Choroid plexus epithelial cell (primary cell): ENCODE measurements at regions not wholly inside any gene's neighbourhood (a gene's known extent, or its start where the extent isn't known, plus 50 kb on each side); places are given as distances from the start of the nearest gene placed in this dataset.
"Not testable (repeated sequence)": the region's sequence is repeated elsewhere in the genome, so short reads cannot be mapped to it uniquely, and the experiment has no call there.

Source experiments
- DNase-seq: peaks from one replicate; pipeline ENCODE4 v3.0.0-alpha.2; 2010; ENCODE audit warnings: low read depth
- H3K4me3 ChIP-seq: 2 replicates; pipeline ENCODE4 v1.5.1; 2011; ENCODE audit warnings: low read depth, mild to moderate bottlenecking, control low read depth, low read length, moderate library complexity
- CTCF ChIP-seq: conservative IDR thresholded peaks from 2 replicates; pipeline ENCODE4 v1.5.1; 2011; ENCODE audit warnings: low read depth, mild to moderate bottlenecking, control low read depth, inconsistent platforms, low read length, moderate library complexity

DNA sequence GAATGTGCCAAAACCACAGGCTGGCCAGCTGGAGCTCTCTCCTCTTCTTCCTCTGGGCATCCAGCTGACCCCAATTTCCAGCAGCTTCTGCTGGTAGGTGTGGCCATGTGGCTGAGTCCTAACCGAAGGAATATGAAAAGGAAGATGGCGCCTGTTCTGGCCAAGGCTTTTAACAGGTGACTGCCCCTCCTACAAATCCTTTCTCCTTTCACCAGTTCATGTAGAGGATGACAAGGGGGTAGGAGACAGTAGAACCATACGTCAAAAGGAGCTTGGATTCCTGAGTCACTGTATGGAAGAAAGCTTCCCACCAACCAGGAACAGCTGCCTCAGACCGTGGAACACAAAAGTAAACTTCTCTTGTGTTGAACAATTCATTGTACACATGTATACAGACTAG, 316.7 kb upstream of the IGF1R start:
- no peak for DNase-seq
- no peak overlapping the region for H3K4me3 ChIP-seq
- TF ChIP-seq CTCF: no peak

- TF ChIP-seq CTCF: no peak
- no peak overlapping the region for H3K4me3 ChIP-seq
- no peak for DNase-seq
These were observed 315.1 kb upstream of the IGF1R start for GRCh38 chr15:98333251-98333650.

DNA sequence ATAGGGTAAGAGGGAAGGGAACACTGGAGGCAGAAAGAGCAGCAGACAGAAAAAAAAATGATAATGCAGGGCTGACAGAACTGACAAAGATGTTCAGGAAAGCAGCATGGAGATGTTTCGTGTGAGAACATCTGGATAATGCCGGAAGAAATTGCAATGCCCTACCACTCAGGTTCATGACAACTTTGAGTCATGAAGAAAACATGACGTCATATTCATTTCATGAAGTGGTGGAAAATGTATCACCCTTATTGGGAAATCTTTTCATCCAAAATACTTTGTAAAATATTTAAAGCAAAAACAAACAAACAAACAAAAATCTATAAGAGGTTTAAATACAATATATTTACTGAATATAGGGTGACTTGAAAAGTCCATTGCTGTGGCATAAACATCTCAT, 305.4 kb upstream of the IGF1R start:
- no peak for TF ChIP-seq CTCF
- no peak for DNase-seq
- no peak overlapping the region for H3K4me3 ChIP-seq

GRCh38 chr15:98344591-98344990, 303.7 kb upstream of the IGF1R start:
- DNase-seq: no peak
- no peak overlapping the region for H3K4me3 ChIP-seq
- no peak for TF ChIP-seq CTCF

GRCh38 chr15:98347001-98347400, 301.3 kb upstream of the IGF1R start:
- no peak for DNase-seq
- no peak overlapping the region for H3K4me3 ChIP-seq
- no peak for TF ChIP-seq CTCF

GRCh38 chr15:98347866-98348265, 300.5 kb upstream of the IGF1R start:
- no peak overlapping the region for H3K4me3 ChIP-seq
- no peak for DNase-seq
- no peak for TF ChIP-seq CTCF

GRCh38 chr15:98350276-98350675, 298.1 kb upstream of the IGF1R start:
- no peak for DNase-seq
- H3K4me3 ChIP-seq: no peak overlapping the region
- TF ChIP-seq CTCF: no peak

GRCh38 chr15:98358274-98358673, 290.1 kb upstream of the IGF1R start:
- not testable (repeated sequence) for DNase-seq, H3K4me3 ChIP-seq
